ENCODE measurements at regions not wholly inside any gene's neighbourhood (a gene's known extent, or its start where the extent isn't known, plus 50 kb on each side); places are given as distances from the start of the nearest gene placed in this dataset.

DNA sequence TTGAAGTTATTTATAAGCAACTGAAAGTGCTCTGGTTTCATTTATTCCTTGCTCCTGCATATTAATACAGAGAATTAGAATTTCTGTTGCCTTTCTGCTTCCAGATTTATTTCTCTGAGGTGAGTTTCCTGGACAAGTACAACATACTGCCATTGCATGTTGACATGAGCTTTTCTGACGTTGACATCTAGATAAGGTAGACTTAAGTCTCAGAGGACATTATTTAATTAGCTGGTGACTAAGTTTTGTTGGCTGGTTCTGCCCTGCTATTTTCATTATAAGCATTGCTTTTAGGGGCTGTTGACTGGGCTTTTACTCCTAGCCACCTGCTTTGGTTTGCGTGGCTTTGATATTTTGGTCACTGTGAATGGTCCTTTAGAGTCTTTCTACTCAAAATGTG, 282.9 kb upstream of the SPRED2 start:
- no peak overlapping the region for H3K27ac ChIP-seq
- H3K4me1 ChIP-seq (replicated peaks in 1 of 2): peaks cover 0 to 14% of the 10 kb centered on the region in 2 donors
- no peak overlapping the region for H3K4me3 ChIP-seq
- WGBS, 10 experiments: 0 to 100% (median 77%) methylated on average over 1 to 2 of the region's 2 CpGs
- no peak for ATAC-seq (replicated peaks in 6 of 8)
- in situ Hi-C loops (cut with MboI; ENCODE audit: low pct_unique_long_range_greater_than_20kb in 2 of 9, low sequenced_read_pairs in 9 of 9, unreplicated experiment in 9 of 9): loop anchor here in 1 of 9 experiments (10.0 kb wide), 1 partner anchor 81 kb away; no protein-coding TSS in a partner anchor

DNA sequence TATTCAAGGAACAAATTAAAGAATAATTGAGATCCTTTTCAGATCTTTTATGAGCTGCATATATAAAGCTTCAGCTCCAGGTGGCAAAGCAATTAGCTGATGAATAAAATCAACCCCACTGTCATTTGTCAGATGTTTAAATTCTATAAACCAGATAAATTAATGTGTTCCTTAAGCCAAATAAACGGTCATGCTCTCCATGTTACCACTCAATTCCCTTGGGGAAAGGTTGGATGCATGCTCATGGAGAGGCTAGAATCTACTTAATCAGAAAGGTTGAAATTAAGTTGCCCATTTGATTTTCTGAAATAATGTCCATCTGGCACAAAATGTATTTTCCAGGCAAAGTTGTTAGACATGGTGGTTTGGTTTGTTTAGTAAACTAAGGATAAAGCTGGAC, 282.5 kb upstream of the SPRED2 start:
- in situ Hi-C loops (cut with MboI; ENCODE audit: low pct_unique_long_range_greater_than_20kb in 2 of 9, low sequenced_read_pairs in 9 of 9, unreplicated experiment in 9 of 9): loop anchor here in 1 of 9 experiments (10.0 kb wide), 1 partner anchor 80 kb away; no protein-coding TSS in a partner anchor
- WGBS, 10 experiments: 0 to 57% (median 33%) methylated on average over 1 of the region's 1 CpG; no CpG with 5 or more reads in 3 of the 10 experiments
- H3K4me3 ChIP-seq: no peak overlapping the region
- no peak overlapping the region for H3K27ac ChIP-seq
- H3K4me1 ChIP-seq (replicated peaks in 1 of 2): peaks cover 0 to 14% of the 10 kb centered on the region in 2 donors
- ATAC-seq (replicated peaks in 6 of 8): no peak

DNA sequence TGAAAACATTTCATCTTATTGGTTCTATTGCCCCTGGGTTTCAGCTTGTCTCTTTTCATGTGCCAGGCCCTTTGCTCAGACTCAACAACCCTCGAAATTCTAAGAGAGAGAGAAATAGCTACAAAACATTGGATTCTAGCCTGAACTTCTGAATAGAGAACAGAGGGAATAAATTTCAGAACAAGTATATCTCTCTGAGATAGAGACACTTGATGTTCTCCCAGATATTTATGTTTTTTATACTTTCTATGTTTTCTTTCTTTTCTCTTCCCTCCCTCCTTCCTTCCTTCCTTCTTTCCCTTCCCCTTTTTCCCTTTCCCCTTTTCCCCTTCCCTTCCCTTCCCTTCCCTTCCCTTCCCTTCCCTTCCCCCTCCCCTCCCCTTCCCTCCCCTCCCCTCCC, 279.5 kb upstream of the SPRED2 start:
- in situ Hi-C loops (cut with MboI; ENCODE audit: low pct_unique_long_range_greater_than_20kb in 2 of 9, low sequenced_read_pairs in 9 of 9, unreplicated experiment in 9 of 9): loop anchor here in 1 of 9 experiments (10.0 kb wide), 1 partner anchor 77 kb away; no protein-coding TSS in a partner anchor
- Histone ChIP-seq H3K4me1 (replicated peaks in 1 of 2) (peaks cover 0 to 14% of the 10 kb centered on the region in 2 donors), H3K4me3 (no peak overlapping the region), H3K27ac (no peak overlapping the region)
- ATAC-seq (replicated peaks in 6 of 8): no peak
- WGBS, 10 experiments: 0 to 100% (median 18%) methylated on average over 1 of the region's 1 CpG; no CpG with 5 or more reads in 4 of the 10 experiments

DNA sequence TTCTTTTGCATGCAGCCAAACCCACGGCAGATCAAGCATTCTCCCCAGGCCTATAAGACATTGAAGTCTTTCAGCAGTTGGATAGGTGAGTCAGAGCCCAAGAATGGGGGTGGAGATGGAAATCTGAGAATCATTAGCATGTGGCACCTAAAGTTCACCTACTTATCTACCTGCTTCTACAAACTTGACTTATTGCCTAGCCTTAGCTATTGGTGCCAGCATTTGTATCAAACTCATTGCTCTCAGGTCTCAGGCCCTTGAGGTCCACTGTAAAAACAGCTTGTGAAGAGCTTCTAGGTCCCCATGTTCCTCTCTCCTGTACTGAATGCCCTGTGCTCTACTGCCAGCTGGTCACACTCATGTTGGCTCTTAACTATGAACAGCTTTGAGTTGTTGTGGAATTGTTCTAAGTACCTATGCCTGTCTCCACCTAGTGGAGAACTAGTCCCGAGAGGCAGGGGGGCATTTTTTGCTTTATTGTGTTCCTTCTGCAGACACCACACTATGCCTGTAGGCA, 278.4 kb upstream of the SPRED2 start:
- no peak overlapping the region for H3K27ac ChIP-seq
- peak in 3 of 8 experiments; percentile 18 to 39 (median 29) for ATAC-seq (replicated peaks in 6 of 8)
- 11 to 87% (median 54%) methylated on average over 1 to 2 of the region's 2 CpGs; no CpG with 5 or more reads in 3 of the 10 experiments for WGBS, 10 experiments
- peaks cover 0 to 14% of the 10 kb centered on the region in 2 donors for H3K4me1 ChIP-seq (replicated peaks in 1 of 2)
- H3K4me3 ChIP-seq: no peak overlapping the region
- in situ Hi-C loops (cut with MboI; ENCODE audit: low pct_unique_long_range_greater_than_20kb in 2 of 9, low sequenced_read_pairs in 9 of 9, unreplicated experiment in 9 of 9): loop anchor here in 1 of 9 experiments (10.0 kb wide), 1 partner anchor 76 kb away; no protein-coding TSS in a partner anchor

DNA sequence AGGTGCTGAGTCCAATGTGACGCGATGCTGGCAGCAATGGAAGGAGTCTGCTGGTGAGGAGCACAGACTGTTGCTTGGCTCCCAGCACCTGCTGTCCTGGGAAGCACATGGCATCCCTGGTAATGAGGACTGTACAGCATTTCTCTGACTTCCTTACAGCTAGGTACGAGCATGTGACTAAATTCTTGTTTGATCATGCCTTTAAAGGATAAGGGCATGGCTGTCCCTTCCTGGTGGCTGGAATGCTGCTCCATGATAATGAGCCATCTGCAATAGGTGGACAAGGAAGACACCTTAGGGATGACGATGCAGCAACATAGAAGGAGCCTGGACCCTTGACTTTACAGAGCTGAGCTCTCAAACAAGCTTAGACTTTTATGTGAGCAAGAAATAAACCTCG, 278.0 kb upstream of the SPRED2 start:
- 83 to 100% (median 86%) methylated on average over 1 to 5 of the region's 5 CpGs; no CpG with 5 or more reads in 3 of the 10 experiments for WGBS, 10 experiments
- Histone ChIP-seq H3K4me1 (replicated peaks in 1 of 2) (peaks cover 0 to 13% of the 10 kb centered on the region in 2 donors), H3K4me3 (no peak overlapping the region), H3K27ac (no peak overlapping the region)
- in situ Hi-C loops (cut with MboI; ENCODE audit: low pct_unique_long_range_greater_than_20kb in 2 of 9, low sequenced_read_pairs in 9 of 9, unreplicated experiment in 9 of 9): loop anchor here in 1 of 9 experiments (10.0 kb wide), 1 partner anchor 76 kb away; no protein-coding TSS in a partner anchor
- ATAC-seq (replicated peaks in 6 of 8): no peak

DNA sequence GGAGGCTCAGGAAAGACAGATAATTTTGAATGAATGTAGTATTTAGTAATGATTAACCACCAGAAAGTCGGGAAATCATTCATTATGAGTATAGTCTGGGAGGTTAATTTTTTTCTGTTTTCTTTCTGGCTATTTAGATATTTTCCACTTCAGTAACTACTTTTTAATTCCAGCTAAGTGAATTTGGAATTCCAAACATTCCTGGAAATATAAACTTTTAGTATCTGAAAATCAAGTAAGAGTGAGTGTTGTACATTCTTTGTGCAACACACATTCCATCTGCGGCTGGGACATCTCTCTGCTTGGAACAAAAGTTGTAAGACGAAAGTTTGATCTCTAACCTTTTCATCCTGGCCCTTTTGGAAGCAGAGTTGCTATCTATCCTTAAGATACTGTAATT, 275.7 kb upstream of the SPRED2 start:
- in situ Hi-C loops (cut with MboI; ENCODE audit: low pct_unique_long_range_greater_than_20kb in 2 of 9, low sequenced_read_pairs in 9 of 9, unreplicated experiment in 9 of 9): no loop called here
- no peak overlapping the region for H3K27ac ChIP-seq
- WGBS, 10 experiments: 13 to 93% (median 82%) methylated on average over 1 to 3 of the region's 3 CpGs; no CpG with 5 or more reads in 2 of the 10 experiments
- ATAC-seq (replicated peaks in 6 of 8): no peak
- no peak overlapping the region for H3K4me3 ChIP-seq
- H3K4me1 ChIP-seq (replicated peaks in 1 of 2): no peaks in the 10 kb centered on the region

- H3K4me1 ChIP-seq (replicated peaks in 1 of 2): no peaks in the 10 kb centered on the region
- in situ Hi-C loops (cut with MboI; ENCODE audit: low pct_unique_long_range_greater_than_20kb in 2 of 9, low sequenced_read_pairs in 9 of 9, unreplicated experiment in 9 of 9): no loop called here
- H3K27ac ChIP-seq: no peak overlapping the region
- H3K4me3 ChIP-seq: no peak overlapping the region
- ATAC-seq (replicated peaks in 6 of 8): no peak
- WGBS, 10 experiments: 40 to 100% (median 83%) methylated on average over 1 of the region's 1 CpG; no CpG with 5 or more reads in 3 of the 10 experiments
These were observed 274.0 kb upstream of the SPRED2 start for GRCh38 chr2:65706411-65706810.

- Histone ChIP-seq H3K27ac (no peak overlapping the region), H3K4me1 (replicated peaks in 1 of 2) (no peaks in the 10 kb centered on the region), H3K4me3 (no peak overlapping the region)
- no peak for ATAC-seq (replicated peaks in 6 of 8)
- in situ Hi-C loops (cut with MboI; ENCODE audit: low pct_unique_long_range_greater_than_20kb in 2 of 9, low sequenced_read_pairs in 9 of 9, unreplicated experiment in 9 of 9): no loop called here
- 77 to 100% (median 90%) methylated on average over 2 to 10 of the region's 10 CpGs; no CpG with 5 or more reads in 1 of the 10 experiments for WGBS, 10 experiments
These were observed 268.8 kb upstream of the SPRED2 start for GRCh38 chr2:65701191-65701590.

GRCh38 chr2:65700720-65701119, 268.3 kb upstream of the SPRED2 start:
- Histone ChIP-seq H3K4me1 (replicated peaks in 1 of 2) (no peaks in the 10 kb centered on the region), H3K27ac (no peak overlapping the region), H3K4me3 (no peak overlapping the region)
- in situ Hi-C loops (cut with MboI; ENCODE audit: low pct_unique_long_range_greater_than_20kb in 2 of 9, low sequenced_read_pairs in 9 of 9, unreplicated experiment in 9 of 9): no loop called here
- no peak for ATAC-seq (replicated peaks in 6 of 8)
- WGBS, 10 experiments: 83 to 100% (median 100%) methylated on average over 1 of the region's 7 CpGs; no CpG with 5 or more reads in 6 of the 10 experiments

- ATAC-seq (replicated peaks in 6 of 8): peak in 1 of 8 experiments; percentile 46
- 10 to 92% (median 86%) methylated on average over 2 to 3 of the region's 10 CpGs; no CpG with 5 or more reads in 5 of the 10 experiments for WGBS, 10 experiments
- in situ Hi-C loops (cut with MboI; ENCODE audit: low pct_unique_long_range_greater_than_20kb in 2 of 9, low sequenced_read_pairs in 9 of 9, unreplicated experiment in 9 of 9): no loop called here
- no peaks in the 10 kb centered on the region for H3K4me1 ChIP-seq (replicated peaks in 1 of 2)
- H3K4me3 ChIP-seq: no peak overlapping the region
- no peak overlapping the region for H3K27ac ChIP-seq
These were observed 267.7 kb upstream of the SPRED2 start for GRCh38 chr2:65700004-65700651.

DNA sequence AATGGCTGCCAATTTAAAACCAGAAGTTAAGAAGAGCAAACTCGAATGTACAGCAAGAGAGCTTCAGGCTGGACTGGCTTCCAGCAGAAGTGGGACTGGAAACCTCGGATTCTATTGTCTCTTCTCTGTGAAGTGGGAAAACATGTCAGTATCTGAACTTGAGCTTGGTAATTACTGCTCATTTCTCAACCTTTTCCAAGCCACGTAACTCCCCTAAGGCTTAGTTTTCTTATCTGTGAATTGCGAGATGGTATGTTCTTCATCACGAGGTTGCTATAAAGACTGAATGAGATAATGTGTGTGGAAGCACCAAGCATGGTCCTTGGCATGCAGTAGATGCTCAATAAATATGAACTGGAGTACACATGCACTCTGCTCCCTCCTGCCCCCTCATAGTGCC, 259.4 kb upstream of the SPRED2 start:
- H3K4me3 ChIP-seq: no peak overlapping the region
- peaks cover 11 to 18% of the 10 kb centered on the region in 2 donors for H3K4me1 ChIP-seq (replicated peaks in 1 of 2)
- 5 to 100% (median 83%) methylated on average over 2 to 5 of the region's 5 CpGs for WGBS, 10 experiments
- no peak overlapping the region for H3K27ac ChIP-seq
- in situ Hi-C loops (cut with MboI; ENCODE audit: low pct_unique_long_range_greater_than_20kb in 2 of 9, low sequenced_read_pairs in 9 of 9, unreplicated experiment in 9 of 9): no loop called here
- ATAC-seq (replicated peaks in 6 of 8): no peak

GRCh38 chr2:65688141-65688886, 255.9 kb upstream of the SPRED2 start:
- in situ Hi-C loops (cut with MboI; ENCODE audit: low pct_unique_long_range_greater_than_20kb in 2 of 9, low sequenced_read_pairs in 9 of 9, unreplicated experiment in 9 of 9): no loop called here
- ATAC-seq (replicated peaks in 6 of 8): peak in 5 of 8 experiments; percentile 43 to 74 (median 56)

GRCh38 chr2:65687614-65688013, 255.2 kb upstream of the SPRED2 start:
- 53 to 100% (median 81%) methylated on average over 1 to 9 of the region's 9 CpGs; no CpG with 5 or more reads in 1 of the 10 experiments for WGBS, 10 experiments
- peaks cover 11 to 18% of the 10 kb centered on the region in 2 donors for H3K4me1 ChIP-seq (replicated peaks in 1 of 2)
- ATAC-seq (replicated peaks in 6 of 8): peak in 4 of 8 experiments; percentile 35 to 58 (median 45)
- no peak overlapping the region for H3K27ac ChIP-seq
- H3K4me3 ChIP-seq: no peak overlapping the region
- in situ Hi-C loops (cut with MboI; ENCODE audit: low pct_unique_long_range_greater_than_20kb in 2 of 9, low sequenced_read_pairs in 9 of 9, unreplicated experiment in 9 of 9): no loop called here

More at GRCh38 chr2:65688141-65688886, 255.9 kb upstream of the SPRED2 start:
- no peak overlapping the region for H3K4me3 ChIP-seq
- 0 to 100% (median 70%) methylated on average over 1 to 4 of the region's 4 CpGs for whole genome bisulfite sequencing, 10 experiments
- peaks cover 11 to 18% of the 10 kb centered on the region in 2 donors for H3K4me1 ChIP-seq (replicated peaks in 1 of 2)
- H3K27ac ChIP-seq: no peak overlapping the region

All from motor neuron (in vitro differentiated cells).